MM.1S (cell line): ENCODE measurements at regions not wholly inside any gene's neighbourhood (a gene's known extent, or its start where the extent isn't known, plus 50 kb on each side); places are given as distances from the start of the nearest gene placed in this dataset.

Experiments used
- DNase-seq: peaks from one replicate; pipeline ENCODE4 v3.0.0-alpha.2; 2015
- H2AFZ ChIP-seq: fragments of 300-600 bp; sonication (generic); 2 replicates; pipeline ENCODE4 v1.6.0; 2016; ENCODE audit warnings: antibody characterized with exemption, low read length
- H3F3A ChIP-seq: fragments of 300-600 bp; sonication (generic); 2 replicates; pipeline ENCODE4 v1.6.1; 2016; ENCODE audit warnings: mild to moderate bottlenecking, antibody characterized with exemption, low read length, moderate library complexity, mixed read lengths; ENCODE audit not compliant: insufficient read depth
- H3K27ac ChIP-seq: fragments of 300-600 bp; sonication (generic); 2 replicates; pipeline ENCODE4 v1.5.1; 2016; ENCODE audit warnings: mild to moderate bottlenecking, low read length
- H3K27me3 ChIP-seq: fragments of 300-600 bp; sonication (generic); replicated peaks from 2 replicates; pipeline ENCODE4 v1.6.0; 2016; ENCODE audit warnings: low read length; ENCODE audit not compliant: insufficient read depth
- H3K36me3 ChIP-seq: fragments of 300-600 bp; sonication (generic); replicated peaks from 2 replicates; pipeline ENCODE4 v1.6.1; 2016; ENCODE audit warnings: mild to moderate bottlenecking, low read length, mixed read lengths; ENCODE audit not compliant: insufficient read depth
- H3K4me1 ChIP-seq: fragments of 300-600 bp; sonication (generic); 2 replicates; pipeline ENCODE4 v1.6.1; 2016; ENCODE audit warnings: low read length, mixed read lengths
- H3K4me2 ChIP-seq: fragments of 300-600 bp; sonication (generic); 2 replicates; pipeline ENCODE4 v1.6.0; 2016; ENCODE audit warnings: low read depth, low read length
- H3K4me3 ChIP-seq: fragments of 300-600 bp; sonication (generic); 2 replicates; pipeline ENCODE4 v1.5.1; 2016; ENCODE audit warnings: low read length, mixed read lengths
- H3K79me2 ChIP-seq: fragments of 300-600 bp; sonication (generic); 2 replicates; pipeline ENCODE4 v1.6.1; 2016; ENCODE audit warnings: mixed run types, low read length, mixed read lengths
- H3K9ac ChIP-seq: fragments of 300-600 bp; sonication (generic); 2 replicates; pipeline ENCODE4 v1.6.1; 2016; ENCODE audit warnings: low read length, mixed read lengths
- H3K9me2 ChIP-seq: fragments of 300-600 bp; sonication (generic); replicated peaks from 2 replicates; pipeline ENCODE4 v1.6.1; 2016; ENCODE audit warnings: mild to moderate bottlenecking, low read length, mixed read lengths; ENCODE audit not compliant: insufficient read depth
- H3K9me3 ChIP-seq: fragments of 300-600 bp; sonication (generic); replicated peaks from 2 replicates; pipeline ENCODE4 v1.6.1; 2016; ENCODE audit warnings: mild to moderate bottlenecking, low read length, mixed read lengths; ENCODE audit not compliant: insufficient read depth
- H4K20me1 ChIP-seq: fragments of 300-600 bp; sonication (generic); 2 replicates; pipeline ENCODE4 v1.6.1; 2016; ENCODE audit warnings: mild to moderate bottlenecking, low read length, moderate library complexity, mixed read lengths; ENCODE audit not compliant: insufficient read depth
- EZH2 ChIP-seq: fragments of 300-600 bp; sonication (generic); optimal IDR thresholded peaks from 2 replicates; pipeline ENCODE3; 2017; ENCODE audit warnings: low read depth, mild to moderate bottlenecking, antibody characterized with exemption, low read length, mixed read lengths
- EZH2phosphoT487 ChIP-seq: fragments of 300-600 bp; sonication (generic); IDR thresholded peaks from 2 replicates; pipeline ENCODE4 v1.6.1; 2018; ENCODE audit warnings: antibody characterized with exemption, low read length
- TF ChIP-seq, protein P1 (sequence below): fragments of 300-600 bp; sonication (generic); IDR thresholded peaks from 2 replicates; pipeline ENCODE4 v1.5.1; 2016; ENCODE audit warnings: antibody characterized with exemption, low read length, mixed read lengths

GRCh38 chr14:48341069-48341468, 665.7 kb upstream of the MDGA2 start:
- Histone ChIP-seq H3K9me3 (no peaks in the 10 kb centered on the region), H3K27me3 (no peaks in the 10 kb centered on the region), H3K27ac (no peak overlapping the region), H4K20me1 (no peaks in the 10 kb centered on the region), H3K4me2 (no peak overlapping the region), H3K9ac (no peak overlapping the region), H3K4me3 (no peak overlapping the region), H3K9me2 (no peaks in the 10 kb centered on the region), H3F3A (no peaks in the 10 kb centered on the region), H2AFZ (no peak overlapping the region), H3K79me2 (no peaks in the 10 kb centered on the region), H3K4me1 (no peaks in the 10 kb centered on the region), H3K36me3 (no peaks in the 10 kb centered on the region)
- no peak for DNase-seq
- TF ChIP-seq EZH2phosphoT487 (no peak), EZH2 (no peak)

- H3K36me3 ChIP-seq = no peaks in the 10 kb centered on the region
- H3K4me3 ChIP-seq = no peak overlapping the region
- no peak overlapping the region for H3K9ac ChIP-seq
- no peaks in the 10 kb centered on the region for H3K27me3 ChIP-seq
- H2AFZ ChIP-seq = no peak overlapping the region
- H3K4me1 ChIP-seq = no peaks in the 10 kb centered on the region
- no peaks in the 10 kb centered on the region for H3K9me3 ChIP-seq
- no peak overlapping the region for H3K4me2 ChIP-seq
- no peaks in the 10 kb centered on the region for H3K79me2 ChIP-seq
- H3K9me2 ChIP-seq = no peaks in the 10 kb centered on the region
- H4K20me1 ChIP-seq = no peaks in the 10 kb centered on the region
- H3K27ac ChIP-seq = no peak overlapping the region
- no peak for TF ChIP-seq EZH2
- TF ChIP-seq EZH2phosphoT487 = no peak
- TF ChIP-seq, protein P1, sequence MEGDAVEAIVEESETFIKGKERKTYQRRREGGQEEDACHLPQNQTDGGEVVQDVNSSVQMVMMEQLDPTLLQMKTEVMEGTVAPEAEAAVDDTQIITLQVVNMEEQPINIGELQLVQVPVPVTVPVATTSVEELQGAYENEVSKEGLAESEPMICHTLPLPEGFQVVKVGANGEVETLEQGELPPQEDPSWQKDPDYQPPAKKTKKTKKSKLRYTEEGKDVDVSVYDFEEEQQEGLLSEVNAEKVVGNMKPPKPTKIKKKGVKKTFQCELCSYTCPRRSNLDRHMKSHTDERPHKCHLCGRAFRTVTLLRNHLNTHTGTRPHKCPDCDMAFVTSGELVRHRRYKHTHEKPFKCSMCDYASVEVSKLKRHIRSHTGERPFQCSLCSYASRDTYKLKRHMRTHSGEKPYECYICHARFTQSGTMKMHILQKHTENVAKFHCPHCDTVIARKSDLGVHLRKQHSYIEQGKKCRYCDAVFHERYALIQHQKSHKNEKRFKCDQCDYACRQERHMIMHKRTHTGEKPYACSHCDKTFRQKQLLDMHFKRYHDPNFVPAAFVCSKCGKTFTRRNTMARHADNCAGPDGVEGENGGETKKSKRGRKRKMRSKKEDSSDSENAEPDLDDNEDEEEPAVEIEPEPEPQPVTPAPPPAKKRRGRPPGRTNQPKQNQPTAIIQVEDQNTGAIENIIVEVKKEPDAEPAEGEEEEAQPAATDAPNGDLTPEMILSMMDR = no peak
- no peaks in the 10 kb centered on the region for H3F3A ChIP-seq
- no peak for DNase-seq
Measured at GRCh38 chr14:48333221-48333920, 658.0 kb upstream of the MDGA2 start.

GRCh38 chr14:48331421-48331820, 656.0 kb upstream of the MDGA2 start:
- Histone ChIP-seq H2AFZ (no peak overlapping the region), H3K4me3 (no peak overlapping the region), H4K20me1 (no peaks in the 10 kb centered on the region), H3K36me3 (no peaks in the 10 kb centered on the region), H3K9me3 (no peaks in the 10 kb centered on the region), H3F3A (no peaks in the 10 kb centered on the region), H3K27me3 (no peaks in the 10 kb centered on the region), H3K9me2 (no peaks in the 10 kb centered on the region), H3K9ac (no peak overlapping the region), H3K4me2 (no peak overlapping the region), H3K79me2 (no peaks in the 10 kb centered on the region), H3K4me1 (no peaks in the 10 kb centered on the region), H3K27ac (no peak overlapping the region)
- DNase-seq = no peak
- no peak for TF ChIP-seq EZH2
- TF ChIP-seq, protein P1 = no peak
- TF ChIP-seq EZH2phosphoT487 = no peak

DNA sequence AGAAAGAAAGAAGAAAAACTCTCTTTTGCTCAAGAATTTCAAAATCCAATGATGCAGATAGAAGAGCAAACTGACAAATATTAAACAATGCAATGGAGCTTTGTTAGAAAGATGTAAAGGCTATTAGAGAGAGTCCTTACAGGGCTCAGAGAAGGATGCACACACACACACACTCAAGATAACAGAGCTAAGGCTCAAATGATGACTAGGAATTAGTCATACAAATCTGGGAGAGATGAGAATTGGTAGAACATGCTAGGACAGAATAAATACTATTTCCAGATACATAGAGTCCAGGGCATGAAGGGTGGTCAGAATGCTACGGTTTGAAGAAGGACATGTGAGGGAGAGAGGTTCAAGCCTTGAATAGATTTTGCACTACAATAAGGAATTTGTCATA, 650.1 kb upstream of the MDGA2 start:
- no peak overlapping the region for H3K4me2 ChIP-seq
- no peaks in the 10 kb centered on the region for H3K4me1 ChIP-seq
- H3K9me3 ChIP-seq = no peaks in the 10 kb centered on the region
- no peaks in the 10 kb centered on the region for H4K20me1 ChIP-seq
- no peak overlapping the region for H3K27ac ChIP-seq
- no peaks in the 10 kb centered on the region for H3K79me2 ChIP-seq
- no peaks in the 10 kb centered on the region for H3K36me3 ChIP-seq
- H3K9me2 ChIP-seq = no peaks in the 10 kb centered on the region
- H3K9ac ChIP-seq = no peak overlapping the region
- TF ChIP-seq EZH2 (no peak), EZH2phosphoT487 (no peak)
- TF ChIP-seq, protein P1 = no peak
- H3F3A ChIP-seq = no peaks in the 10 kb centered on the region
- no peaks in the 10 kb centered on the region for H3K27me3 ChIP-seq
- no peak overlapping the region for H2AFZ ChIP-seq
- DNase-seq = no peak
- no peak overlapping the region for H3K4me3 ChIP-seq
